ENCODE measurements at regions not wholly inside any gene's neighbourhood (a gene's known extent, or its start where the extent isn't known, plus 50 kb on each side); places are given as distances from the start of the nearest gene placed in this dataset.
"Not testable (repeated sequence)": the region's sequence is repeated elsewhere in the genome, so short reads cannot be mapped to it uniquely, and the experiment has no call there.

DNA sequence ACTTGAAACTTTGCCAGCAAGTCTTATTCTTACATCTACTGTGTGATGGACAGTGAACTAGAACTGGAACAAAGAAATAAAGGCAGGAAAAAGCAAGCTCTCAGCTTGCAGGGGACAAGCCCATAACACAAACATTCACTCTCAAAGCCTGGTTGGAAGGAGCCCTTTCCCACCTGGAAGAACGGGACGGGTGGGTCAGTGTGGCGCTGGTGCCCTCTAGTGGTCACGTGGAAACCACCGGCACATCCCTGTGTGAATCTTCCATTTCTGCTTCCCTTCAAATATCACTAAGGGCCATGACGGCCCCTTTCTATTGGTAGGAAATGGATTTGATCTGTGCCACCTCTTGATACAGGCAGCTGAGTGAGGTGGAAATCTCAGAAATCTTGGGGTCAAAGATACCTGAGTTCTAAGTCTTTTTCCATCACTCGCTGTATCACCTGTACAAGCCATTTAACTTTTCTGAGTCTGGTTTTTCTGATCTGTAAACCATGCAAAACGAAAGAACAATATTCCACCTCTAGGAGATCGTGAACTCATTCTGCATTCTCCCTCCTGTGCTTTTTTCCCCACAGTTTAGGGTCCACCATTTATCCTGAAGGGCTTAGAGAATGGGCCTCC, 211.6 kb downstream of the MSX2 start:
- Histone ChIP-seq H3K36me3 (replicated peaks in 1 of 2; ENCODE audit: control insufficient read depth in 2 of 2, insufficient read depth in 2 of 2, low read length in 2 of 2) (no peaks in the 10 kb centered on the region), H2AFZ (ENCODE audit: low read length) (no peak overlapping the region), H3K9ac (ENCODE audit: low read depth, low read length, poor library complexity) (no peak overlapping the region), H2BK120ac (ENCODE audit: low read depth, low read length) (no peak overlapping the region), H3K4me1 (ENCODE audit: control insufficient read depth in 2 of 2, insufficient read depth in 1 of 2, low read depth in 1 of 2, low read length in 2 of 2) (no peaks in the 10 kb centered on the region), H3K4ac (ENCODE audit: low read length) (no peak overlapping the region), H3K18ac (ENCODE audit: low read length) (no peak overlapping the region), H2BK12ac (ENCODE audit: low read length) (no peak overlapping the region), H3K79me1 (ENCODE audit: low read depth, low read length) (no peaks in the 10 kb centered on the region), H3K23ac (ENCODE audit: low read depth, low read length, poor library complexity) (no peak overlapping the region), H3K9me3 (replicated peaks in 1 of 2; ENCODE audit: control insufficient read depth in 2 of 2, insufficient read depth in 1 of 2, low read depth in 1 of 2, low read length in 2 of 2) (no peaks in the 10 kb centered on the region), H3K27me3 (ENCODE audit: control insufficient read depth in 3 of 3, insufficient read depth in 3 of 3, low read depth in 1 of 3, low read length in 3 of 3) (no peaks in the 10 kb centered on the region), H3K4me3 (ENCODE audit: low read length in 2 of 2) (no peak overlapping the region), H2BK5ac (ENCODE audit: low read length) (no peak overlapping the region), H2AK5ac (ENCODE audit: low read depth, low read length) (no peak overlapping the region), H3K14ac (ENCODE audit: low read length) (no peak overlapping the region), H2BK15ac (ENCODE audit: low read length) (no peak overlapping the region), H4K8ac (ENCODE audit: low read depth, low read length) (no peak overlapping the region), H3K4me2 (ENCODE audit: insufficient read depth, low read length, poor library complexity, severe bottlenecking) (no peak overlapping the region), H3K27ac (replicated peaks; ENCODE audit: low read length) (no peak overlapping the region), H4K91ac (ENCODE audit: low read depth, low read length, poor library complexity) (no peak overlapping the region)
- DNase-seq (ENCODE audit: low spot score), result peak; percentile 61
- no CpG with 5 or more reads among the region's 9 CpGs for WGBS, 2 donors (ENCODE audit: extremely low coverage in 2 of 2, insufficient read length in 2 of 2, insufficient replicate concordance in 1 of 2)

GRCh38 chr5:174931033-174931432, 206.7 kb downstream of the MSX2 start:
- not testable (repeated sequence) for H4K8ac ChIP-seq (ENCODE audit: low read depth, low read length); H3K4me2 ChIP-seq (ENCODE audit: insufficient read depth, low read length, poor library complexity, severe bottlenecking); H2BK15ac ChIP-seq (ENCODE audit: low read length); H3K9ac ChIP-seq (ENCODE audit: low read depth, low read length, poor library complexity); H3K4ac ChIP-seq (ENCODE audit: low read length); H4K91ac ChIP-seq (ENCODE audit: low read depth, low read length, poor library complexity); H3K4me3 ChIP-seq (ENCODE audit: low read length in 2 of 2); H2AK5ac ChIP-seq (ENCODE audit: low read depth, low read length); H3K27me3 ChIP-seq (ENCODE audit: control insufficient read depth in 3 of 3, insufficient read depth in 3 of 3, low read depth in 1 of 3, low read length in 3 of 3); H2AFZ ChIP-seq (ENCODE audit: low read length); H3K9me3 ChIP-seq (replicated peaks in 1 of 2; ENCODE audit: control insufficient read depth in 2 of 2, insufficient read depth in 1 of 2, low read depth in 1 of 2, low read length in 2 of 2); H3K36me3 ChIP-seq (replicated peaks in 1 of 2; ENCODE audit: control insufficient read depth in 2 of 2, insufficient read depth in 2 of 2, low read length in 2 of 2); H3K23ac ChIP-seq (ENCODE audit: low read depth, low read length, poor library complexity); H3K4me1 ChIP-seq (ENCODE audit: control insufficient read depth in 2 of 2, insufficient read depth in 1 of 2, low read depth in 1 of 2, low read length in 2 of 2); H2BK120ac ChIP-seq (ENCODE audit: low read depth, low read length); H2BK12ac ChIP-seq (ENCODE audit: low read length); H3K79me1 ChIP-seq (ENCODE audit: low read depth, low read length); H3K27ac ChIP-seq (replicated peaks; ENCODE audit: low read length); H3K14ac ChIP-seq (ENCODE audit: low read length); H3K18ac ChIP-seq (ENCODE audit: low read length); H2BK5ac ChIP-seq (ENCODE audit: low read length); DNase-seq (ENCODE audit: low spot score)
- WGBS, 2 donors (ENCODE audit: extremely low coverage in 2 of 2, insufficient read length in 2 of 2, insufficient replicate concordance in 1 of 2), result no CpG with 5 or more reads among the region's 4 CpGs

GRCh38 chr5:174925586-174925985, 201.2 kb downstream of the MSX2 start:
- WGBS, 2 donors (ENCODE audit: extremely low coverage in 2 of 2, insufficient read length in 2 of 2, insufficient replicate concordance in 1 of 2), result no CpG with 5 or more reads among the region's 1 CpG
- no peak overlapping the region for H3K4me3 ChIP-seq (ENCODE audit: low read length in 2 of 2)

GRCh38 chr5:174922955-174923354, 198.6 kb downstream of the MSX2 start:
- Histone ChIP-seq H4K91ac (ENCODE audit: low read depth, low read length, poor library complexity) (no peak overlapping the region), H4K8ac (ENCODE audit: low read depth, low read length) (no peak overlapping the region), H3K18ac (ENCODE audit: low read length) (no peak overlapping the region), H3K4me2 (ENCODE audit: insufficient read depth, low read length, poor library complexity, severe bottlenecking) (no peak overlapping the region), H2AK5ac (ENCODE audit: low read depth, low read length) (peak overlapping the region; percentile 37), H3K27ac (replicated peaks; ENCODE audit: low read length) (no peak overlapping the region), H3K36me3 (replicated peaks in 1 of 2; ENCODE audit: control insufficient read depth in 2 of 2, insufficient read depth in 2 of 2, low read length in 2 of 2) (no peaks in the 10 kb centered on the region), H3K23ac (ENCODE audit: low read depth, low read length, poor library complexity) (no peak overlapping the region), H3K9ac (ENCODE audit: low read depth, low read length, poor library complexity) (no peak overlapping the region), H3K4me1 (ENCODE audit: control insufficient read depth in 2 of 2, insufficient read depth in 1 of 2, low read depth in 1 of 2, low read length in 2 of 2) (no peaks in the 10 kb centered on the region), H3K4me3 (ENCODE audit: low read length in 2 of 2) (no peak overlapping the region), H2AFZ (ENCODE audit: low read length) (no peak overlapping the region), H3K79me1 (ENCODE audit: low read depth, low read length) (no peaks in the 10 kb centered on the region), H2BK5ac (ENCODE audit: low read length) (no peak overlapping the region), H2BK120ac (ENCODE audit: low read depth, low read length) (no peak overlapping the region), H2BK12ac (ENCODE audit: low read length) (no peak overlapping the region), H3K14ac (ENCODE audit: low read length) (no peak overlapping the region), H3K9me3 (replicated peaks in 1 of 2; ENCODE audit: control insufficient read depth in 2 of 2, insufficient read depth in 1 of 2, low read depth in 1 of 2, low read length in 2 of 2) (no peaks in the 10 kb centered on the region), H3K27me3 (ENCODE audit: control insufficient read depth in 3 of 3, insufficient read depth in 3 of 3, low read depth in 1 of 3, low read length in 3 of 3) (no peaks in the 10 kb centered on the region), H3K4ac (ENCODE audit: low read length) (no peak overlapping the region), H2BK15ac (ENCODE audit: low read length) (no peak overlapping the region)
- DNase-seq (ENCODE audit: low spot score), result no peak
- WGBS, 2 donors (ENCODE audit: extremely low coverage in 2 of 2, insufficient read length in 2 of 2, insufficient replicate concordance in 1 of 2), result no CpG with 5 or more reads among the region's 20 CpGs

More at GRCh38 chr5:174925586-174925985, 201.2 kb downstream of the MSX2 start:
- no peaks in the 10 kb centered on the region for H3K36me3 ChIP-seq (replicated peaks in 1 of 2; ENCODE audit: control insufficient read depth in 2 of 2, insufficient read depth in 2 of 2, low read length in 2 of 2)
- no peak for DNase-seq (ENCODE audit: low spot score)
- no peaks in the 10 kb centered on the region for H3K27me3 ChIP-seq (ENCODE audit: control insufficient read depth in 3 of 3, insufficient read depth in 3 of 3, low read depth in 1 of 3, low read length in 3 of 3)
- no peak overlapping the region for H2BK15ac ChIP-seq (ENCODE audit: low read length)
- H2BK120ac ChIP-seq (ENCODE audit: low read depth, low read length), result no peak overlapping the region
- no peaks in the 10 kb centered on the region for H3K79me1 ChIP-seq (ENCODE audit: low read depth, low read length)
- no peak overlapping the region for H2BK5ac ChIP-seq (ENCODE audit: low read length)
- H3K14ac ChIP-seq (ENCODE audit: low read length), result no peak overlapping the region
- no peaks in the 10 kb centered on the region for H3K4me1 ChIP-seq (ENCODE audit: control insufficient read depth in 2 of 2, insufficient read depth in 1 of 2, low read depth in 1 of 2, low read length in 2 of 2)
- no peak overlapping the region for H2AK5ac ChIP-seq (ENCODE audit: low read depth, low read length)
- no peak overlapping the region for H3K27ac ChIP-seq (replicated peaks; ENCODE audit: low read length)
- H4K8ac ChIP-seq (ENCODE audit: low read depth, low read length), result no peak overlapping the region
- no peak overlapping the region for H3K9ac ChIP-seq (ENCODE audit: low read depth, low read length, poor library complexity)
- H2BK12ac ChIP-seq (ENCODE audit: low read length), result no peak overlapping the region
- no peak overlapping the region for H3K4ac ChIP-seq (ENCODE audit: low read length)
- no peaks in the 10 kb centered on the region for H3K9me3 ChIP-seq (replicated peaks in 1 of 2; ENCODE audit: control insufficient read depth in 2 of 2, insufficient read depth in 1 of 2, low read depth in 1 of 2, low read length in 2 of 2)
- no peak overlapping the region for H4K91ac ChIP-seq (ENCODE audit: low read depth, low read length, poor library complexity)
- no peak overlapping the region for H3K23ac ChIP-seq (ENCODE audit: low read depth, low read length, poor library complexity)
- H3K18ac ChIP-seq (ENCODE audit: low read length), result no peak overlapping the region
- H2AFZ ChIP-seq (ENCODE audit: low read length), result no peak overlapping the region
- no peak overlapping the region for H3K4me2 ChIP-seq (ENCODE audit: insufficient read depth, low read length, poor library complexity, severe bottlenecking)

Measured in neuronal stem cell (in vitro differentiated cells).